CD14-positive monocyte (primary cell): ENCODE measurements at regions not wholly inside any gene's neighbourhood (a gene's known extent, or its start where the extent isn't known, plus 50 kb on each side); places are given as distances from the start of the nearest gene placed in this dataset.

Experiments used
- DNase-seq, 3 donors: peaks; one replicate each; pipeline ENCODE4 v3.0.0-alpha.2; 2011 to 2022
- H2AFZ ChIP-seq: 2 replicates; pipeline ENCODE4 v1.6.0; 2012; ENCODE audit warnings: mild to moderate bottlenecking, low read depth, low read length, inconsistent platforms; ENCODE audit not compliant: insufficient read depth, poor library complexity, severe bottlenecking
- H3K27ac ChIP-seq, 2 donors: 1 replicate in 1 of 2; 2 replicates in 1 of 2; pipeline ENCODE4 v1.5.1; 2012 to 2013; ENCODE audit warnings: low read length in 2 of 2, control low read depth in 1 of 2, inconsistent platforms in 1 of 2, low read depth in 1 of 2, mild to moderate bottlenecking in 1 of 2
- H3K27me3 ChIP-seq, 2 donors: one replicate each; pipeline versions ENCODE4 v1.6.0 to v1.6.1; 2011 to 2013; ENCODE audit warnings: low read length in 2 of 2; ENCODE audit not compliant: control insufficient read depth in 2 of 2, insufficient read depth in 2 of 2
- H3K36me3 ChIP-seq, 2 donors: replicated peaks in 1 of 2; 1 replicate in 1 of 2; 2 replicates in 1 of 2; pipeline versions ENCODE4 v1.5.1 to v1.6.1; 2012 to 2013; ENCODE audit warnings: low read length in 2 of 2, control low read depth in 1 of 2, inconsistent platforms in 1 of 2, mild to moderate bottlenecking in 1 of 2; ENCODE audit not compliant: insufficient read depth in 2 of 2, control insufficient read depth in 1 of 2
- H3K4me1 ChIP-seq, 2 donors: 1 replicate in 1 of 2; 2 replicates in 1 of 2; pipeline versions ENCODE4 v1.5.1 to v1.6.1; 2012 to 2013; ENCODE audit warnings: low read length in 2 of 2, control low read depth in 1 of 2, inconsistent platforms in 1 of 2, mild to moderate bottlenecking in 1 of 2, moderate library complexity in 1 of 2; ENCODE audit not compliant: insufficient read depth in 2 of 2, control insufficient read depth in 1 of 2
- H3K4me2 ChIP-seq: replicated peaks from 2 replicates; pipeline ENCODE3; 2012; ENCODE audit warnings: low read length, moderate library complexity, mild to moderate bottlenecking; ENCODE audit not compliant: poor library complexity, severe bottlenecking; ENCODE audit errors: extremely low read depth
- H3K4me3 ChIP-seq, 3 experiments: fragments of 200-600 bp in 1 of 3; sonication (generic) in 1 of 3; replicated peaks in 1 of 3; 1 replicate in 2 of 3; 2 replicates in 1 of 3; pipeline ENCODE4 v1.5.1; 2011 to 2013; ENCODE audit warnings: low read length in 3 of 3, mild to moderate bottlenecking in 3 of 3, control low read depth in 2 of 3, low read depth in 2 of 3, inconsistent platforms in 1 of 3, moderate library complexity in 1 of 3
- H3K79me2 ChIP-seq: 2 replicates; pipeline ENCODE4 v1.6.0; 2012; ENCODE audit warnings: mild to moderate bottlenecking, control low read depth, inconsistent platforms, low read length, moderate library complexity; ENCODE audit not compliant: insufficient read depth
- H3K9ac ChIP-seq: 2 replicates; pipeline ENCODE4 v1.6.0; 2017; ENCODE audit warnings: low read length, mild to moderate bottlenecking; ENCODE audit not compliant: insufficient read depth, poor library complexity, severe bottlenecking
- H3K9me3 ChIP-seq, 2 donors: replicated peaks in 1 of 2; 1 replicate in 1 of 2; 2 replicates in 1 of 2; pipeline versions ENCODE4 v1.5.1 to v1.6.1; 2012 to 2013; ENCODE audit warnings: low read length in 2 of 2, control low read depth in 1 of 2; ENCODE audit not compliant: control insufficient read depth in 1 of 2, insufficient read depth in 1 of 2
- H4K20me1 ChIP-seq: 2 replicates; pipeline ENCODE4 v1.6.0; 2012; ENCODE audit warnings: mild to moderate bottlenecking, low read length, control low read depth, moderate library complexity; ENCODE audit not compliant: insufficient read depth
- H3K27ac Mint-ChIP-seq, 7 donors: one replicate each; pipeline ENCODE4 v1.8.0; 2020; ENCODE audit warnings: mild to moderate bottlenecking in 7 of 7, mixed read lengths in 7 of 7, moderate library complexity in 6 of 7, inconsistent platforms in 2 of 7
- H3K27me3 Mint-ChIP-seq, 3 donors: one replicate each; pipeline ENCODE4 v1.8.0; 2021 to 2022; ENCODE audit warnings: low read depth in 3 of 3, mild to moderate bottlenecking in 3 of 3, mixed read lengths in 3 of 3, moderate library complexity in 3 of 3, inconsistent platforms in 1 of 3
- H3K36me3 Mint-ChIP-seq, 2 donors: one replicate each; pipeline ENCODE4 v1.8.0; 2020; ENCODE audit warnings: mixed read lengths in 2 of 2, inconsistent platforms in 1 of 2, mild to moderate bottlenecking in 1 of 2
- H3K4me1 Mint-ChIP-seq: one replicate; pipeline ENCODE4 v1.8.0; 2020; ENCODE audit warnings: mild to moderate bottlenecking, mixed read lengths
- H3K4me3 Mint-ChIP-seq, 2 donors: one replicate each; pipeline ENCODE4 v1.8.0; 2020; ENCODE audit warnings: mild to moderate bottlenecking in 2 of 2, mixed read lengths in 2 of 2, moderate library complexity in 1 of 2
- H3K9me3 Mint-ChIP-seq, 7 donors: one replicate each; pipeline ENCODE4 v1.8.0; 2020 to 2022; ENCODE audit warnings: mixed read lengths in 7 of 7, mild to moderate bottlenecking in 6 of 7, moderate library complexity in 6 of 7, inconsistent platforms in 2 of 7
- CTCF ChIP-seq: fragments of 200-600 bp; IDR thresholded peaks from one replicate; pipeline ENCODE4 v1.8.0; 2022; ENCODE audit warnings: antibody characterized with exemption, mild to moderate bottlenecking
- WGBS: methylation state at CpG from one replicate; pipeline ENCODE4 v1.1.5; 2013; ENCODE audit warnings: missing lambda C conversion rate; ENCODE audit not compliant: insufficient coverage; 5-methylcytosine and 5-hydroxymethylcytosine counted together
- intact Hi-C, 2 donors: fragments of 100-400 bp; cut with micrococcal nuclease; formaldehyde crosslinking; loops; one replicate each; pipeline versions ENCODE4 v1.15.0 to v1.15.1; 2023

- H2AFZ ChIP-seq = no peak overlapping the region
- no peak overlapping the region for H3K4me3 Mint-ChIP-seq
These were observed 765.5 kb downstream of the VGLL3 start for GRCh38 chr3:86225461-86225860.

GRCh38 chr3:86221601-86222000 lies 769.3 kb downstream of the VGLL3 start:
- Histone ChIP-seq H3K9me3 (no peaks in the 10 kb centered on the region), H3K36me3 (no peaks in the 10 kb centered on the region), H3K4me2 (no peak overlapping the region), H4K20me1 (no peaks in the 10 kb centered on the region), H3K27me3 (no peaks in the 10 kb centered on the region), H3K79me2 (no peaks in the 10 kb centered on the region), H3K9ac (no peak overlapping the region), H3K27ac (no peak overlapping the region), H3K4me3 (no peak overlapping the region), H2AFZ (no peak overlapping the region), H3K4me1 (no peaks in the 10 kb centered on the region)
- Mint-ChIP-seq H3K27ac (no peak overlapping the region), H3K9me3 (peaks cover 0 to 4% (median 2%) of the 10 kb centered on the region in 7 donors), H3K4me3 (no peak overlapping the region), H3K27me3 (no peaks in the 10 kb centered on the region), H3K4me1 (no peaks in the 10 kb centered on the region), H3K36me3 (no peaks in the 10 kb centered on the region)
- intact Hi-C loops = no loop called here
- TF ChIP-seq CTCF = no peak
- no peak for DNase-seq
- no CpG with 5 or more reads among the region's 3 CpGs for WGBS

More at GRCh38 chr3:86225461-86225860, 765.5 kb downstream of the VGLL3 start:
- no peak for DNase-seq
- no peaks in the 10 kb centered on the region for H3K36me3 ChIP-seq
- Mint-ChIP-seq H3K27me3 (no peaks in the 10 kb centered on the region), H3K27ac (no peak overlapping the region), H3K36me3 (no peaks in the 10 kb centered on the region), H3K9me3 (peaks cover 0 to 2% (median 0%) of the 10 kb centered on the region in 7 donors), H3K4me1 (no peaks in the 10 kb centered on the region)
- H3K4me1 ChIP-seq = no peaks in the 10 kb centered on the region
- H3K79me2 ChIP-seq = no peaks in the 10 kb centered on the region
- H3K27me3 ChIP-seq = no peaks in the 10 kb centered on the region
- H3K4me3 ChIP-seq = no peak overlapping the region
- no peak overlapping the region for H3K27ac ChIP-seq
- WGBS = no CpG with 5 or more reads among the region's 3 CpGs
- no peaks in the 10 kb centered on the region for H4K20me1 ChIP-seq
- no peaks in the 10 kb centered on the region for H3K9me3 ChIP-seq
- no peak overlapping the region for H3K9ac ChIP-seq
- TF ChIP-seq CTCF = no peak
- H3K4me2 ChIP-seq = no peak overlapping the region
- intact Hi-C loops = no loop called here
